HG02610 (cell line): ENCODE measurements at regions not wholly inside any gene's neighbourhood (a gene's known extent, or its start where the extent isn't known, plus 50 kb on each side); places are given as distances from the start of the nearest gene placed in this dataset.

Experiments
- ATAC-seq: cut with Tn5 transposase; IDR thresholded peaks from one replicate; pipeline ENCODE4 v1.9.1; 2021; ENCODE audit warnings: mild to moderate bottlenecking, moderate library complexity; ENCODE audit not compliant: unreplicated experiment

- ATAC-seq: no peak
These were observed 494.2 kb downstream of the ZNF608 start for GRCh38 chr5:124252191-124252638.

GRCh38 chr5:124245276-124245675 lies 501.2 kb downstream of the ZNF608 start:
- ATAC-seq: no peak

DNA sequence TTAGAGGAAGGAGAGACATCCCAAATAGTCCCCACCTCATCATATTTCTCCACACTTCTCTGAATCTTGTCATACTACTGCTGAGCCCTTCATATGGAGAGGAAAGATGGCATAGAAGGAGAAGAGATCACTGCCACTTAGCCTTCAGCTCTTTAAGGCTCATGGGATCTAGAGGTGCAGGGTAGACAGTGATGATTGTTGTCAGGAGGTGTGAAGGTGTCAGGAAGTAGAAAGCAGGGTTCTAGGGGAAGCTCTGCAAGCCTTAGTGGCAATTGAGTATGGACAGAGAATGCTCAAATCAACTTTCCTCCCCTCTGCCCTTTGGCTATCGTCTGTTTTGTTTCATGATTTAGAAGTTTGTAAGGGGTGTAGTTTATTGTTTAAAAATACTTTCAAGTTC lies 505.7 kb downstream of the ZNF608 start:
- ATAC-seq: no peak

- ATAC-seq: no peak
These were observed 506.9 kb downstream of the ZNF608 start for GRCh38 chr5:124239572-124239971.

GRCh38 chr5:124238350-124238749 lies 508.1 kb downstream of the ZNF608 start:
- no peak for ATAC-seq

DNA sequence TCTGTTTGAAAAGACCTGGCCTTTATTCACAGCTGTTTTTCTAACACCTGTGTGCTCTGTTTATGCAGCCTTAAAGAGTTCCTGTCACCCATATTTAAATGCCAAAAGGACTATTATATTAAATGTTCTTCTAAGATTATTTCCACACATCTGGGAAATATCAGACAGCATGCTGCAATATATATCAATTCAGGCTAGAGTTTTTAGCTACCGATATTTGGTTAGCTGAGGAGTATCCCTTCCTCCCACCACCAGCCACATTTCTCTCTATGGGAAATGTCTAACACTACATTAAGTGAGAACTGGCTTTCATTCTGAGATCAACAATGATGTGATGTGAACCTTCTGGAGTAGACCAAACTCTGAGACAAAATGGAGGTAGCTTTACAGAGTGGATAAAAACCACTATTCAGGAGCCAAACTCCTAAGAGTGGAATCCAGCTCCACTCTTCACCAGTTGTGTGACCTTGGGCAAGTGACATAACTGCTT lies 509.2 kb downstream of the ZNF608 start:
- no peak for ATAC-seq

GRCh38 chr5:124236361-124237205 lies 509.9 kb downstream of the ZNF608 start:
- ATAC-seq: no peak

GRCh38 chr5:124235576-124235975 lies 510.9 kb downstream of the ZNF608 start:
- no peak for ATAC-seq

- no peak for ATAC-seq
These were observed 511.5 kb downstream of the ZNF608 start for GRCh38 chr5:124234770-124235562.

DNA sequence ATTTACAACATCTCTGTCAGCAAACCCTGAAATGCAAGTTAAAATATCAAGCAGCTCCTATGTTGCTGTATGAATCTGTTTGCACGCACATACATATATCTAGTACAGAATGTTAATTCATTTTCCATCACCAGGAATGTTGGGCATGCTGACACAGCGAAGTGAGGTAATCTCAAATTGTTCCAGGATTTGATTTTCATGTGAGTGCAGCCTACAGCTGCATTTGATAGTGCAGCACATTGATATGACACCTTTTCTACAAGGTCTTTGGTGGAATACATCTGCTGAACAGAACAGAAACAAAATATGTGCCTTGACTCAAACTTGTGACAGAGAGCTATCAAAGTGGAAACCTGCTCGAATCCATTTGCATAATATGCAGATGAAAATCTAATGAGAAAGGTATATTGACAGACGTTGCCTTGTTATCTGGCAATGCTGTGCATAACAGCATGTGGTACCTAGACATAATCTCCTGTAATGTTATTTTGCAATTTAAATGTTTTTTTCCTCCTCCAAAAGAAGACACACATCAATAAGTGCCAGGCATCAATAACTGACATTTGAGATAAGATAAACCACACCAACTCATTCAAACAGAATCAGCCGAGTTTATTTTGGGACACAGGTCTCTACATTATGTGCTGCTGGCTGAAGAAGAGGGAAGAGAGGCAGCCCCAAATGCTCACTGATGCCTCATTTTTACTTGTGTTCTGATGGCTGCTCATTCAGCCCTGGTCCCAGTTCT lies 512.2 kb downstream of the ZNF608 start:
- no peak for ATAC-seq

GRCh38 chr5:124232515-124232914 lies 513.9 kb downstream of the ZNF608 start:
- ATAC-seq: no peak

DNA sequence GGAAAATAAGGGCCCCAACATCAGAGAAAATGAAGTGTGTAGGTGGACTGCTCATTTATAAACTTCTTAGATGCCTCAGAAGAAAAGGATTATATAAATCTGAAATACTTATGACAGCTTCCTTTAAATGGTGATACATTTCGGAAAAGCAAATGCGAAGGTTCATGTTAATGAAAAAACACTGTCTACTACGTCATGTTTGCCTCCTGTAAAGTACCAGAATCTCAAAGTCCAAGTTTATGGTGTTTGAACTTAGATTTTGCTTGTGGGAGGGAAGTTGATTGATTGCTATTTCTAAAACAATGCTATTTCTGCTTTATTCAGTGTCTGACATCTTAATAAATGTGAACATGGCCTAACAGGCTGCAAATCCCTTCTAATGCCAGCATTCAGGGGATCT lies 514.6 kb downstream of the ZNF608 start:
- no peak for ATAC-seq

GRCh38 chr5:124231230-124231629 lies 515.2 kb downstream of the ZNF608 start:
- no peak for ATAC-seq

DNA sequence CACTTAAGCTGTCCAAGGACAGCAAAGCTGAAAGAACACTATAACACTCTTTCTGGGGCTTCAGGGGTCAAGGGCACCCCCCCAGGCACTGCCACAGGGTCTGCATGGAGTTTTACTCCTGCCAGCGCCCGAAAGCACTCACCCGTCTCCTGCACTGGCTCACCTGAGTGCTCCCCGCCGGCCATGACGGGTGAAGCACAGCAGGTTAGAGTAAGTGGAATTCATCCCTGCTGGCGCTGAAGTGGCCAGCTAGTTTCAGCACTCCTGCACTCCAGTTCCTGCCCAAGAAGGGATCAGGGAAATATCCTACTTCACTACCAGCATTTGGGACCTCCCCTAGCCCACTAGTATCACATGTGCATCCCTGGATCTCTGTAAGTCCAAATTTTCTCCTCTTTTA lies 516.0 kb downstream of the ZNF608 start:
- no peak for ATAC-seq

- no peak for ATAC-seq
These were observed 517.1 kb downstream of the ZNF608 start for GRCh38 chr5:124229352-124229751.

- no peak for ATAC-seq
These were observed 518.5 kb downstream of the ZNF608 start for GRCh38 chr5:124227914-124228313.

DNA sequence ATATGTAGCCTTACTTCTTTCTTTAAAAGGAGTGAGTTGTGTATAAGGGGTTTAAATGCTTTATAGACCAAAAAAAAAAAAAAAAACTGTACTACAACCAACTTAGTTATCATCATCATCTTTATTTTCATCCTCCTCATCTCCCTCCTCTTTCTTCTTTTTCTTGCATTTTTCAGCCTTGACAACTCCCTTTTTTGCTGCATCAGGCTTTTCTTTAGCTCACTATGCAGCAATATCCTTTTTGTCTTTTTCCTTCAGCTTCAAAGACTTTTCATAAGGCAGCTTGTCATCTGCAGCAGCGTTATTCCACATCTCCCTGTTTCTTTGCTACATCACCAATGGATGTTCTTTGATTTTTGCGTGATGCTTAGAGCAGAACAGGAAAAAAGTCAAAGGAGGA lies 526.0 kb downstream of the ZNF608 start:
- ATAC-seq: no peak

DNA sequence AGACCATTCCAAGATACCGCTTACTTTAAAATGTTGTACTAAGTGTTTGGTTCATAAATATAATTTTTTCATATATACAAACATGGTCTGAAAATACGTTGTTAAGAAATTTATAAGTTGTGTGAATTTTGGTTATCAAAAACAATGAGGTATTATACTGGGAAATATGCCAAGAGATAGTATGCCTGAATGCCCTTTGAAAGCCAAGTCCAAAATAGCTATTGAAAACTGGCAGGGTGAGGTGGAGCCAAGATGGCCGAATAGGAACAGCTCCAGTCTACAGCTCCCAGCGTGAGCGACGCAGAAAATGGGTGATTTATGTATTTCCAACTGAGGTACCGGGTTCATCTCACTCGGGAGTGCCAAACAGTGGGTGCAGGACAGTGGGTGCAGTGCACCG lies 533.5 kb downstream of the ZNF608 start:
- ATAC-seq: no peak

DNA sequence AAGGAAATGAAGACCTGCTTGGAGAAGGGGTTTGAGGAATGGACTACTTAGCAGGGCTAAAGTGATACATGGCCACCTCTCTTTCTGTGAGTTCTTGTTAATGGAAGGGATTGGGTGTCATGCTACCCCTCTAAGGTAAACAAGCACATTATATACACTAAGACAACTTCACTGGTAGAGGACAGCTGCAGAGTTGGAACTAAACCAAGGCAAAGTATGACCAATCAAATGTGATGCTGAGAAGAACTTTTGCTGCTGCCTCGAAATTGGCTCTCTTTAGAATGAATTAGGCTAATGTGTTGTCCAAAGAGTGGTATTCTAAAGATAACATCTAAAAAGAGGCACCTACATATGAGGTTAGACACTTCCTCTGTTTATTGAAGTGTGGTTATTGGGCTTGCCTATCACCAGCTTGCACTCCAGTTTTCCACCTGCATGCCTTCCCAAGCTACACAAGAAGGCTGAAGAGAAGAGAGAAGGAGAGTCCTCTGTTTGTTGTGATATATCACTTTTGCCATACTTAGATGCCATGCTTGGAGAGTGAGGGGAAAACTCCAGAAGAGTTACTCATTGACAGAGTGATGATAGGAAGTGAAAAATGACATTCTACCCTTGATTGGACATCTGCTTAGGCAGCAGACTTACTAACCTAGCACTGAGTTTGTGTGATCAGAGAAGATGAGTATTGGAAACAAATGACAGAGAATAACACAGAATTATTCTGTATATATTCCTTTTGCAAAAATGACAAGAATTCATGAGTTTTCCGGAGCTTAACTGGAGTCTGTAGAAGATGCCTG lies 536.1 kb downstream of the ZNF608 start:
- ATAC-seq: no peak

GRCh38 chr5:124207118-124207517 lies 539.3 kb downstream of the ZNF608 start:
- no peak for ATAC-seq
